ENCODE measurements at regions not wholly inside any gene's neighbourhood (a gene's known extent, or its start where the extent isn't known, plus 50 kb on each side); places are given as distances from the start of the nearest gene placed in this dataset.

- Mint-ChIP-seq H3K4me1 (ENCODE audit: low read depth) (no peaks in the 10 kb centered on the region), H3K4me3 (no peak overlapping the region), H3K27ac (no peak overlapping the region), H3K27me3 (peaks cover 4% of the 10 kb centered on the region), H3K36me3 (ENCODE audit: low read depth) (no peaks in the 10 kb centered on the region), H3K9me3 (no peaks in the 10 kb centered on the region)
- peaks cover 12% of the 10 kb centered on the region for H3K4me1 ChIP-seq (ENCODE audit: insufficient read depth, low read length)
- POLR2A ChIA-PET, result no interaction called here
- intact Hi-C loops (cut with DNase I, micrococcal nuclease), result no loop called here
- H3K9me3 ChIP-seq (ENCODE audit: control insufficient read depth in 1 of 2, insufficient read depth in 1 of 2, low read length in 2 of 2), result no peaks in the 10 kb centered on the region
- no peak overlapping the region for H3K4me3 ChIP-seq (ENCODE audit: low read length)
- ATAC-seq (ENCODE audit: poor library complexity) (no peak), DNase-seq (no peak)
- TF ChIP-seq CTCF (IDR thresholded peaks at IDR 0.05), result no peak
- no peaks in the 10 kb centered on the region for H3K36me3 ChIP-seq (ENCODE audit: insufficient read depth, low read length)
- H3K27ac ChIP-seq (ENCODE audit: low read depth in 1 of 2, low read length in 2 of 2), result no peak overlapping the region
- CTCF ChIA-PET, result interaction anchor here (1.4 kb wide), 1 partner anchor 16 kb away, joined by 4 read pairs; no protein-coding TSS in a partner anchor
- peaks cover 0 to 4% of the 10 kb centered on the region in 2 experiments for H3K27me3 ChIP-seq (ENCODE audit: control insufficient read depth in 1 of 2, insufficient read depth in 2 of 2, low read length in 2 of 2)
These were observed 71.6 kb downstream of the METRNL start for GRCh38 chr17:83151056-83151441.

GRCh38 chr17:83151442-83152226 is 72.2 kb downstream of the METRNL start:
- Histone ChIP-seq H3K27ac (ENCODE audit: low read depth in 1 of 2, low read length in 2 of 2) (no peak overlapping the region), H3K4me1 (ENCODE audit: insufficient read depth, low read length) (peaks cover 12% of the 10 kb centered on the region), H3K27me3 (ENCODE audit: control insufficient read depth in 1 of 2, insufficient read depth in 2 of 2, low read length in 2 of 2) (peaks cover 0 to 4% of the 10 kb centered on the region in 2 experiments), H3K4me3 (ENCODE audit: low read length) (no peak overlapping the region), H3K36me3 (ENCODE audit: insufficient read depth, low read length) (no peaks in the 10 kb centered on the region), H3K9me3 (ENCODE audit: control insufficient read depth in 1 of 2, insufficient read depth in 1 of 2, low read length in 2 of 2) (no peaks in the 10 kb centered on the region)
- no peaks in the 10 kb centered on the region for H3K9me3 Mint-ChIP-seq
- H3K36me3 Mint-ChIP-seq (ENCODE audit: low read depth), result no peaks in the 10 kb centered on the region
- no peak overlapping the region for H3K4me3 Mint-ChIP-seq
- ChIA-PET CTCF (interaction anchor here (1.4 kb wide), 1 partner anchor 16 kb away, joined by 4 read pairs; no protein-coding TSS in a partner anchor), POLR2A (no interaction called here)
- peak in 2 of 14 experiments; percentile 7 to 17 for DNase-seq
- H3K4me1 Mint-ChIP-seq (ENCODE audit: low read depth), result no peaks in the 10 kb centered on the region
- ATAC-seq (ENCODE audit: poor library complexity), result no peak
- intact Hi-C loops (cut with DNase I, micrococcal nuclease), result no loop called here
- no peak overlapping the region for H3K27ac Mint-ChIP-seq
- no peak for TF ChIP-seq CTCF (IDR thresholded peaks at IDR 0.05)
- peaks cover 4% of the 10 kb centered on the region for H3K27me3 Mint-ChIP-seq

- no peaks in the 10 kb centered on the region for H3K36me3 Mint-ChIP-seq (ENCODE audit: low read depth)
- no peaks in the 10 kb centered on the region for H3K4me1 Mint-ChIP-seq (ENCODE audit: low read depth)
- no peak overlapping the region for H3K27ac Mint-ChIP-seq
- peaks cover 4% of the 10 kb centered on the region for H3K27me3 Mint-ChIP-seq
- no peak overlapping the region for H3K4me3 Mint-ChIP-seq
- H3K36me3 ChIP-seq (ENCODE audit: insufficient read depth, low read length), result no peaks in the 10 kb centered on the region
- POLR2A ChIA-PET, result no interaction called here
- CTCF ChIA-PET, result no interaction called here
- ATAC-seq (ENCODE audit: poor library complexity), result no peak
- H3K27me3 ChIP-seq (ENCODE audit: control insufficient read depth in 1 of 2, insufficient read depth in 2 of 2, low read length in 2 of 2), result peaks cover 0 to 4% of the 10 kb centered on the region in 2 experiments
- H3K9me3 ChIP-seq (ENCODE audit: control insufficient read depth in 1 of 2, insufficient read depth in 1 of 2, low read length in 2 of 2), result no peaks in the 10 kb centered on the region
- peaks cover 12% of the 10 kb centered on the region for H3K4me1 ChIP-seq (ENCODE audit: insufficient read depth, low read length)
- no peak overlapping the region for H3K4me3 ChIP-seq (ENCODE audit: low read length)
- intact Hi-C loops (cut with DNase I, micrococcal nuclease), result no loop called here
- H3K27ac ChIP-seq (ENCODE audit: low read depth in 1 of 2, low read length in 2 of 2), result no peak overlapping the region
- H3K9me3 Mint-ChIP-seq, result no peaks in the 10 kb centered on the region
- DNase-seq, result peak in 2 of 14 experiments; percentile 6 to 25
- no peak for TF ChIP-seq CTCF (IDR thresholded peaks at IDR 0.05)
These were observed 72.9 kb downstream of the METRNL start for GRCh38 chr17:83152227-83152744.

Data from CD4-positive, alpha-beta T cell (primary cell).